Right atrium auricular region (tissue), 2 donors: ENCODE measurements at regions not wholly inside any gene's neighbourhood (a gene's known extent, or its start where the extent isn't known, plus 50 kb on each side); places are given as distances from the start of the nearest gene placed in this dataset.

ENCODE experiments used
- DNase-seq: peaks from one replicate; pipeline ENCODE4 v3.0.0-alpha.2; 2019; ENCODE audit warnings: low spot score
- H3K27ac ChIP-seq, 2 donors: fragments of 200-600 bp; sonication (generic); 1 replicate in 1 of 2; 2 replicates in 1 of 2; pipeline ENCODE4 v1.5.1; 2016 to 2019
- H3K27me3 ChIP-seq, 2 donors: fragments of 200-600 bp; sonication (generic); one replicate each; pipeline versions ENCODE4 v1.5.1 to v1.6.0; 2017 to 2019
- H3K36me3 ChIP-seq: fragments of 200-600 bp; sonication (generic); one replicate; pipeline ENCODE4 v1.5.1; 2016
- H3K4me1 ChIP-seq, 2 donors: fragments of 200-600 bp; sonication (generic); one replicate each; pipeline versions ENCODE4 v1.5.1 to v1.6.0; 2017 to 2019
- H3K4me3 ChIP-seq, 2 donors: fragments of 200-600 bp; sonication (generic); 1 replicate in 1 of 2; 2 replicates in 1 of 2; pipeline ENCODE4 v1.5.1; 2017 to 2019; ENCODE audit warnings: mild to moderate bottlenecking in 1 of 2, moderate library complexity in 1 of 2
- H3K9me3 ChIP-seq, 2 donors: fragments of 200-600 bp; sonication (generic); one replicate each; pipeline ENCODE4 v1.5.1; 2019
- TF ChIP-seq, protein P1 (sequence below), 2 donors: fragments of 200-600 bp; sonication (generic); IDR thresholded peaks; one replicate each; pipeline ENCODE4 v1.5.1; 2019; ENCODE audit warnings: antibody characterized with exemption in 2 of 2

DNA sequence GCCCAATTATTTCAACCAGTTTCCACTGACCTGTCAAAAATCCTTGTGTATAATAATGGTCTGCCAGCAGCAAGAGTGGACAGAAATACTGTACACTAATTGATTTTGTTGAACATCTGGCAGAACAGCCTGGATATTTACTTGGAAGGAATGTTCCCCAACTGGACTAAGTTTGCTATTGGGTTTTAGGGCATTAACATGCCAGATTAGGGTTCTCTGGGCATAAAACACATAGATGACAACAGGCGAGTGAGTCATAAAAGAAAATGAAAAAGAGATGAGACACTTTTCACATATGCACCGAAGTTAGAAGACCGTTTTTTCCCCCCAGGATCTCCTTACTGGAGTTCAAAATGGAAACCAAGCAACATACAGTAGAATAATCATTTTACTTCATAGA, 236.3 kb upstream of the NAV3 start:
- Histone ChIP-seq H3K4me3 (no peak overlapping the region), H3K9me3 (no peaks in the 10 kb centered on the region), H3K27ac (no peak overlapping the region), H3K4me1 (no peaks in the 10 kb centered on the region), H3K27me3 (no peaks in the 10 kb centered on the region), H3K36me3 (no peaks in the 10 kb centered on the region)
- no peak for DNase-seq
- TF ChIP-seq, protein P1, sequence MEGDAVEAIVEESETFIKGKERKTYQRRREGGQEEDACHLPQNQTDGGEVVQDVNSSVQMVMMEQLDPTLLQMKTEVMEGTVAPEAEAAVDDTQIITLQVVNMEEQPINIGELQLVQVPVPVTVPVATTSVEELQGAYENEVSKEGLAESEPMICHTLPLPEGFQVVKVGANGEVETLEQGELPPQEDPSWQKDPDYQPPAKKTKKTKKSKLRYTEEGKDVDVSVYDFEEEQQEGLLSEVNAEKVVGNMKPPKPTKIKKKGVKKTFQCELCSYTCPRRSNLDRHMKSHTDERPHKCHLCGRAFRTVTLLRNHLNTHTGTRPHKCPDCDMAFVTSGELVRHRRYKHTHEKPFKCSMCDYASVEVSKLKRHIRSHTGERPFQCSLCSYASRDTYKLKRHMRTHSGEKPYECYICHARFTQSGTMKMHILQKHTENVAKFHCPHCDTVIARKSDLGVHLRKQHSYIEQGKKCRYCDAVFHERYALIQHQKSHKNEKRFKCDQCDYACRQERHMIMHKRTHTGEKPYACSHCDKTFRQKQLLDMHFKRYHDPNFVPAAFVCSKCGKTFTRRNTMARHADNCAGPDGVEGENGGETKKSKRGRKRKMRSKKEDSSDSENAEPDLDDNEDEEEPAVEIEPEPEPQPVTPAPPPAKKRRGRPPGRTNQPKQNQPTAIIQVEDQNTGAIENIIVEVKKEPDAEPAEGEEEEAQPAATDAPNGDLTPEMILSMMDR (IDR thresholded peaks at IDR 0.05): no peak

GRCh38 chr12:77592836-77593235, 237.9 kb upstream of the NAV3 start:
- Histone ChIP-seq H3K27ac (no peak overlapping the region), H3K4me1 (no peaks in the 10 kb centered on the region), H3K27me3 (no peaks in the 10 kb centered on the region), H3K9me3 (no peaks in the 10 kb centered on the region), H3K36me3 (no peaks in the 10 kb centered on the region), H3K4me3 (no peak overlapping the region)
- TF ChIP-seq, protein P1 (IDR thresholded peaks at IDR 0.05): no peak
- no peak for DNase-seq

DNA sequence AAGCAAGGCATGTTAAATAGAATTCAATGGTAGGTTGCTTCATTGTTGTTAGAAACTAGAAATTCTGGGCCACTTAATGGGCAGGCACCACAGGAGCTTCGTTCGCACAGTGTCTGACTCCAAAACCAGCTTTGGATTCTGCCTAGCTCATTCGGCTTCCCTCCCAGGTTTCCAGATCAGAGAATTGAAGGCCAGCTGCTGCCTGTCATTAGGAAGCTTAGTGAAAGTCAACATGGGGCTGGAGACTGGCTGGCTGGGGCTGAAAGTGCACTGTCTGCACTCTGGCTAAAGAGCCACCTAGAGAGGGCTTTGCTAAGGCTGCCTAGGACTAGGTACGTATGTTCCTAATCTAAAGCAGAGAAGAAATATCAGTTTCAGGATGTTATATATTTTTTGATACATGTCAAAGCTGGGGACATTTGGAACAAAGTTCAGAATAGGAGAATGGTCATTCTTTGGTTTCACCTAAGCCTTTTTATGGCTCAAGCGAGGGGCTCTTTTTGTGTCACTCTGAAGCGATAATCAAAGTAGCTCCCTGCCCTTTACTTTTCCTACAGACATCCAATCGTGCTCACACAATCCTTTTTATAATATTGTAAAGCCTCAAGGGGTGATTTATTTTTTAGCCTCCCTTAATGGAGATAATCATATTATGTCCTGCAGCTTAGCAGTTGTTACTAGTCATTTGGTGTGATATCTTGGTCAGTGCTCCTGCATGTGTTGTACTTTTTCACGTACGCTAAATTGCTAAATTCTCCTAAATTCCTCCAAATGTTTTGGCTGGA, 238.5 kb upstream of the NAV3 start:
- Histone ChIP-seq H3K4me3 (no peak overlapping the region), H3K27me3 (no peaks in the 10 kb centered on the region), H3K9me3 (no peaks in the 10 kb centered on the region), H3K27ac (no peak overlapping the region), H3K36me3 (no peaks in the 10 kb centered on the region), H3K4me1 (no peaks in the 10 kb centered on the region)
- TF ChIP-seq, protein P1 (IDR thresholded peaks at IDR 0.05): no peak
- no peak for DNase-seq

- H3K9me3 ChIP-seq: no peaks in the 10 kb centered on the region
- no peak for DNase-seq
- H3K4me3 ChIP-seq: no peak overlapping the region
- no peaks in the 10 kb centered on the region for H3K36me3 ChIP-seq
- TF ChIP-seq, protein P1 (IDR thresholded peaks at IDR 0.05): no peak
- H3K27me3 ChIP-seq: no peaks in the 10 kb centered on the region
- H3K4me1 ChIP-seq: no peaks in the 10 kb centered on the region
- H3K27ac ChIP-seq: no peak overlapping the region
Measured at GRCh38 chr12:77590306-77590705, 240.4 kb upstream of the NAV3 start.

- TF ChIP-seq, protein P1 (IDR thresholded peaks at IDR 0.05): no peak
- Histone ChIP-seq H3K4me3 (no peak overlapping the region), H3K27me3 (no peaks in the 10 kb centered on the region), H3K36me3 (no peaks in the 10 kb centered on the region), H3K27ac (no peak overlapping the region), H3K4me1 (no peaks in the 10 kb centered on the region), H3K9me3 (no peaks in the 10 kb centered on the region)
- no peak for DNase-seq
Measured at GRCh38 chr12:77584860-77585259, 245.8 kb upstream of the NAV3 start.
